Mesendoderm (in vitro differentiated cells): ENCODE measurements at regions not wholly inside any gene's neighbourhood (a gene's known extent, or its start where the extent isn't known, plus 50 kb on each side); places are given as distances from the start of the nearest gene placed in this dataset.
"Not testable (repeated sequence)": the region's sequence is repeated elsewhere in the genome, so short reads cannot be mapped to it uniquely, and the experiment has no call there.

Experiments
- DNase-seq: peaks from one replicate; pipeline ENCODE4 v3.0.0; 2013
- H2AK5ac ChIP-seq: 2 replicates; pipeline ENCODE4 v1.6.1; 2013; ENCODE audit warnings: low read length, inconsistent platforms
- H2BK120ac ChIP-seq: 2 replicates; pipeline ENCODE4 v1.6.1; 2013; ENCODE audit warnings: low read depth, mild to moderate bottlenecking, low read length, moderate library complexity, mixed read lengths
- H2BK15ac ChIP-seq: replicated peaks from 2 replicates; pipeline ENCODE4 v1.6.1; 2013; ENCODE audit warnings: low read depth, mild to moderate bottlenecking, moderate library complexity
- H2BK5ac ChIP-seq: 2 replicates; pipeline ENCODE4 v1.6.1; 2013; ENCODE audit warnings: low read length, inconsistent platforms
- H3K18ac ChIP-seq: 2 replicates; pipeline ENCODE4 v1.6.1; 2013; ENCODE audit warnings: mild to moderate bottlenecking, low read length, mixed read lengths
- H3K23ac ChIP-seq: one replicate; pipeline ENCODE4 v1.6.1; 2013; ENCODE audit warnings: low read length
- H3K27ac ChIP-seq: 2 replicates; pipeline ENCODE4 v1.5.1; 2013; ENCODE audit warnings: low read depth, mild to moderate bottlenecking, inconsistent platforms, low read length, moderate library complexity
- H3K27me3 ChIP-seq: 2 replicates; pipeline ENCODE4 v1.6.1; 2013; ENCODE audit warnings: low read length, control low read depth, mild to moderate bottlenecking, inconsistent platforms; ENCODE audit not compliant: insufficient read depth, poor library complexity
- H3K36me3 ChIP-seq: 2 replicates; pipeline ENCODE4 v1.6.1; 2013; ENCODE audit warnings: low read length, inconsistent platforms; ENCODE audit not compliant: control insufficient read depth, insufficient read depth
- H3K4ac ChIP-seq: one replicate; pipeline ENCODE4 v1.6.1; 2013; ENCODE audit warnings: low read depth, mild to moderate bottlenecking, low read length, moderate library complexity
- H3K4me1 ChIP-seq: 2 replicates; pipeline ENCODE4 v1.6.1; 2013; ENCODE audit warnings: low read depth, low read length, inconsistent platforms; ENCODE audit not compliant: control insufficient read depth
- H3K4me2 ChIP-seq: 2 replicates; pipeline ENCODE4 v1.6.1; 2013; ENCODE audit warnings: low read length
- H3K4me3 ChIP-seq: 2 replicates; pipeline ENCODE4 v1.5.1; 2013; ENCODE audit warnings: mild to moderate bottlenecking, low read length
- H3K56ac ChIP-seq: one replicate; pipeline ENCODE4 v1.6.1; 2013; ENCODE audit warnings: low read length
- H3K79me1 ChIP-seq: 2 replicates; pipeline ENCODE4 v1.6.1; 2013; ENCODE audit warnings: low read length, inconsistent platforms
- H3K79me2 ChIP-seq: 2 replicates; pipeline ENCODE4 v1.6.1; 2013; ENCODE audit warnings: mild to moderate bottlenecking, low read length; ENCODE audit not compliant: control insufficient read depth, insufficient read depth
- H3K9ac ChIP-seq: 2 replicates; pipeline ENCODE4 v1.6.1; 2013; ENCODE audit warnings: low read length, inconsistent platforms
- H4K5ac ChIP-seq: one replicate; pipeline ENCODE4 v1.6.1; 2013; ENCODE audit warnings: low read length
- H4K8ac ChIP-seq: one replicate; pipeline ENCODE4 v1.6.1; 2013; ENCODE audit warnings: low read depth, mild to moderate bottlenecking, control low read depth, low read length, moderate library complexity
- WGBS: extraction: QIAGEN DNeasy Blood & Tissue Kit; methylation state at CpG from one replicate; pipeline ENCODE4 v1.1.7; 2013; ENCODE audit warnings: low lambda C conversion rate, missing lambda C conversion rate; ENCODE audit not compliant: insufficient coverage; ENCODE audit errors: extremely low coverage; 5-methylcytosine and 5-hydroxymethylcytosine counted together

GRCh38 chr5:36802187-36802586 is 74.4 kb upstream of the NIPBL start:
- WGBS = no CpG with 5 or more reads among the region's 5 CpGs
- Histone ChIP-seq H3K9ac (no peak overlapping the region), H3K4me1 (no peaks in the 10 kb centered on the region), H3K79me2 (no peaks in the 10 kb centered on the region), H3K18ac (no peak overlapping the region), H3K36me3 (no peaks in the 10 kb centered on the region), H2AK5ac (no peak overlapping the region), H3K4ac (no peak overlapping the region), H3K4me3 (no peak overlapping the region), H3K56ac (no peak overlapping the region), H4K8ac (no peak overlapping the region), H3K27me3 (no peaks in the 10 kb centered on the region), H2BK120ac (no peak overlapping the region), H3K23ac (no peak overlapping the region), H2BK5ac (no peak overlapping the region), H2BK15ac (no peak overlapping the region), H3K79me1 (no peaks in the 10 kb centered on the region), H3K4me2 (no peak overlapping the region), H4K5ac (no peak overlapping the region), H3K27ac (no peak overlapping the region)
- DNase-seq = no peak

DNA sequence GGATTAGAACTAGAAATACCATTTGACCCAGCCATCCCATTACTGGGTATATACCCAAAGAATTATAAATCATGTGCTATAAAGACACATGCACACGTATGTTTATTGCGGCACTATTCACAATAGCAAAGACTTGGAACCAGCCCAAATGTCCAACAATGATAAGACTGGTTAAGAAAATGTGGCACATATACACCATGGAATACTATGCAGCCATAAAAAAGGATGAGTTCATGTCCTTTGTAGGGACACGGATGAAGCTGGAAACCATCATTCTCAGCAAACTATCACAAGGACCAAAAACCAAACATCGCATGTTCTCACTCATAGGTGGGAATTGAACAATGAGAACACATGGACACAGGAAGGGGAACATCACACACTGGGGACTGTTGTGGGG is 63.3 kb upstream of the NIPBL start:
- not testable (repeated sequence) for H3K79me1 ChIP-seq, H3K23ac ChIP-seq, H3K79me2 ChIP-seq, H3K36me3 ChIP-seq, H2AK5ac ChIP-seq, H2BK5ac ChIP-seq, H3K4ac ChIP-seq, H3K4me3 ChIP-seq, H4K5ac ChIP-seq, H3K4me1 ChIP-seq, DNase-seq, H3K4me2 ChIP-seq, H3K18ac ChIP-seq, H3K9ac ChIP-seq, H3K27me3 ChIP-seq, H4K8ac ChIP-seq, H2BK120ac ChIP-seq, H2BK15ac ChIP-seq, H3K56ac ChIP-seq, H3K27ac ChIP-seq
- whole genome bisulfite sequencing = no CpG with 5 or more reads among the region's 4 CpGs

DNA sequence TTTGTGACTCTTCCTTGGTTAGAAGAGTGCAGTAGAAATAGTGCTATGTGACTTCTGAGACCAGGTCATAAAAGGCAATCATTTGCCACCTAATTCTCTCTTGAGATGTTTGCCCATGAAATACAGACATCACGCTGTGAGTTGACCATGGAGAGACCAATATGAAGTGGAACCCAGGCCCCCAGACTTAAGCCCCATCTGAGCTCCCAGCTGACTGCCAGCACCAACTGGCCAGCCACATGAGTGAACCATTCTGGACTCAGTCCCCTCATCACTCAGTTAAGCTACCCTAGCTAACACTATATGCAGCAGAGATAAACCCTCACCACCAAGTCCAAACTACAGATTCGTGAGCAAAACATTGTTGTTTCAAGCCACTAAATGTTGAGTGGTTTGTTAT is 60.7 kb upstream of the NIPBL start:
- H3K4me2 ChIP-seq = no peak overlapping the region
- no peak overlapping the region for H3K56ac ChIP-seq
- H3K79me1 ChIP-seq = no peaks in the 10 kb centered on the region
- H3K4me3 ChIP-seq = no peak overlapping the region
- no peak overlapping the region for H4K5ac ChIP-seq
- H3K36me3 ChIP-seq = no peaks in the 10 kb centered on the region
- no peaks in the 10 kb centered on the region for H3K4me1 ChIP-seq
- no peak overlapping the region for H3K27ac ChIP-seq
- no peak overlapping the region for H4K8ac ChIP-seq
- H2AK5ac ChIP-seq = no peak overlapping the region
- H3K4ac ChIP-seq = no peak overlapping the region
- WGBS = no CpG with 5 or more reads among the region's 2 CpGs
- H3K23ac ChIP-seq = no peak overlapping the region
- H3K9ac ChIP-seq = no peak overlapping the region
- no peak overlapping the region for H2BK15ac ChIP-seq
- H2BK5ac ChIP-seq = no peak overlapping the region
- DNase-seq = no peak
- no peak overlapping the region for H3K18ac ChIP-seq
- H3K79me2 ChIP-seq = no peaks in the 10 kb centered on the region
- no peaks in the 10 kb centered on the region for H3K27me3 ChIP-seq
- H2BK120ac ChIP-seq = no peak overlapping the region

GRCh38 chr5:36820900-36821299 is 55.7 kb upstream of the NIPBL start:
- Histone ChIP-seq H3K27me3 (no peaks in the 10 kb centered on the region), H4K8ac (no peak overlapping the region), H2BK120ac (no peak overlapping the region), H3K4me1 (no peaks in the 10 kb centered on the region), H3K56ac (no peak overlapping the region), H3K9ac (no peak overlapping the region), H2BK15ac (no peak overlapping the region), H3K18ac (no peak overlapping the region), H3K4ac (no peak overlapping the region), H3K4me3 (no peak overlapping the region), H3K79me1 (no peaks in the 10 kb centered on the region), H3K23ac (no peak overlapping the region), H3K36me3 (no peaks in the 10 kb centered on the region), H3K4me2 (no peak overlapping the region), H3K27ac (no peak overlapping the region), H2BK5ac (no peak overlapping the region), H3K79me2 (no peaks in the 10 kb centered on the region), H4K5ac (no peak overlapping the region), H2AK5ac (no peak overlapping the region)
- no peak for DNase-seq
- no CpG with 5 or more reads among the region's 6 CpGs for WGBS

DNA sequence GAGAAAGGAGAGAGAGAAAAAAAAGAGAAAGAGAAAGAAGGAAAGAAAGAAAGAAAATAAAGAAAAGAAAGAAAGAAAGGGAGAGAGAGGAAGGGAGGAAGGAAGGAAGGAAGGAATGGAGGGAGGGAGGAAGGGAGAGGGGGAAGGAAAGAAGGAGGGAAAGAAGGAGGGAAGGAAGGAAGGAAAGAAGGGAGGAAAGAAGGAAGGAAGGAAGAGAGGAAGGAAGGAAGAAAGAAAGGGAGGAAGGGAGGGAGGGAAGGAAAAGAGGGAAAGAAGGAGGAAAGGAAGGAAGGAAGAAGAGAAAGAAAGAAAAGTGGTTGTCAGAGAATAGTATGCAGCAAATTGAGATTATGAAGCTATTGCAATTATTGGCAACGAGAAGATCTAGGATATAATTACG is 49.9 kb upstream of the NIPBL start:
- Histone ChIP-seq H4K8ac (no peak overlapping the region), H3K56ac (no peak overlapping the region), H3K27ac (no peak overlapping the region), H3K36me3 (no peaks in the 10 kb centered on the region), H2BK15ac (no peak overlapping the region), H3K79me1 (no peaks in the 10 kb centered on the region), H3K4me1 (no peaks in the 10 kb centered on the region), H3K4me2 (no peak overlapping the region), H3K79me2 (no peaks in the 10 kb centered on the region), H2BK5ac (no peak overlapping the region), H3K18ac (no peak overlapping the region), H3K4me3 (no peak overlapping the region), H2AK5ac (no peak overlapping the region), H3K27me3 (no peaks in the 10 kb centered on the region), H4K5ac (no peak overlapping the region), H3K4ac (no peak overlapping the region), H2BK120ac (no peak overlapping the region), H3K23ac (no peak overlapping the region), H3K9ac (no peak overlapping the region)
- WGBS = no CpG with 5 or more reads among the region's 2 CpGs
- no peak for DNase-seq
